HG03103 (cell line): ENCODE measurements at regions not wholly inside any gene's neighbourhood (a gene's known extent, or its start where the extent isn't known, plus 50 kb on each side); places are given as distances from the start of the nearest gene placed in this dataset.

Source experiments
- ATAC-seq: cut with Tn5 transposase; IDR thresholded peaks from one replicate; pipeline ENCODE4 v1.9.1; 2021; ENCODE audit warnings: low read depth; ENCODE audit not compliant: unreplicated experiment

- no peak for ATAC-seq
These were observed 212.9 kb downstream of the PAX1 start for GRCh38 chr20:21918398-21918797.

- no peak for ATAC-seq
These were observed 196.9 kb downstream of the PAX1 start for GRCh38 chr20:21902391-21902790.

GRCh38 chr20:21901470-21902275 lies 196.2 kb downstream of the PAX1 start:
- ATAC-seq, result no peak

GRCh38 chr20:21900431-21900830 lies 195.0 kb downstream of the PAX1 start:
- no peak for ATAC-seq

- ATAC-seq, result no peak
These were observed 169.5 kb downstream of the PAX1 start for GRCh38 chr20:21874921-21875320.

- ATAC-seq, result no peak
These were observed 168.7 kb downstream of the PAX1 start for GRCh38 chr20:21874127-21874526.

- ATAC-seq, result no peak
These were observed 167.8 kb downstream of the PAX1 start for GRCh38 chr20:21873291-21873690.

GRCh38 chr20:21867811-21868210 lies 162.3 kb downstream of the PAX1 start:
- ATAC-seq, result no peak

GRCh38 chr20:21867353-21867752 lies 161.9 kb downstream of the PAX1 start:
- ATAC-seq, result no peak

- no peak for ATAC-seq
These were observed 157.5 kb downstream of the PAX1 start for GRCh38 chr20:21862956-21863355.

- ATAC-seq, result no peak
These were observed 156.9 kb downstream of the PAX1 start for GRCh38 chr20:21862259-21862946.

GRCh38 chr20:21840991-21841390 lies 135.5 kb downstream of the PAX1 start:
- ATAC-seq, result no peak

- ATAC-seq, result no peak
These were observed 134.5 kb downstream of the PAX1 start for GRCh38 chr20:21839982-21840381.

GRCh38 chr20:21836346-21836745 lies 130.9 kb downstream of the PAX1 start:
- no peak for ATAC-seq

- ATAC-seq, result no peak
These were observed 129.6 kb downstream of the PAX1 start for GRCh38 chr20:21835042-21835441.

GRCh38 chr20:21832442-21833385 lies 127.2 kb downstream of the PAX1 start:
- no peak for ATAC-seq

GRCh38 chr20:21826976-21827375 lies 121.5 kb downstream of the PAX1 start:
- ATAC-seq, result no peak

GRCh38 chr20:21821358-21821757 lies 115.9 kb downstream of the PAX1 start:
- ATAC-seq, result no peak

GRCh38 chr20:21820688-21821087 lies 115.2 kb downstream of the PAX1 start:
- no peak for ATAC-seq

GRCh38 chr20:21820045-21820444 lies 114.6 kb downstream of the PAX1 start:
- ATAC-seq, result no peak

GRCh38 chr20:21812379-21812778 lies 106.9 kb downstream of the PAX1 start:
- no peak for ATAC-seq
